Endothelial cell of umbilical vein (primary cell): ENCODE measurements at regions not wholly inside any gene's neighbourhood (a gene's known extent, or its start where the extent isn't known, plus 50 kb on each side); places are given as distances from the start of the nearest gene placed in this dataset.

Experiments used
- CTCF ChIP-seq, 2 donors: IDR thresholded peaks; 1 replicate in 1 of 2; 2 replicates in 1 of 2; pipeline ENCODE4 v1.5.1; 2011; ENCODE audit warnings: low read length in 2 of 2, mild to moderate bottlenecking in 2 of 2, moderate library complexity in 2 of 2, control low read depth in 1 of 2, inconsistent platforms in 1 of 2, low read depth in 1 of 2; ENCODE audit not compliant: insufficient read depth in 1 of 2; ENCODE audit errors: extremely low read depth in 1 of 2
- EZH2 ChIP-seq: IDR thresholded peaks from 2 replicates; pipeline ENCODE4 v1.6.1; 2012; ENCODE audit warnings: borderline replicate concordance, low read depth, mild to moderate bottlenecking, moderate library complexity, low read length, inconsistent platforms; ENCODE audit not compliant: severe bottlenecking
- GATA2 ChIP-seq: IDR thresholded peaks from 2 replicates; pipeline ENCODE4 v1.7.0; 2011; ENCODE audit warnings: low read depth, mild to moderate bottlenecking, moderate library complexity, mixed read lengths, low read length; ENCODE audit not compliant: insufficient read length, insufficient read depth
- JUN ChIP-seq: IDR thresholded peaks from 2 replicates; pipeline ENCODE4 v1.6.1; 2011; ENCODE audit warnings: borderline replicate concordance, low read depth; ENCODE audit not compliant: insufficient read length, insufficient read depth
- MAX ChIP-seq: IDR thresholded peaks from 2 replicates; pipeline ENCODE4 v1.6.1; 2011; ENCODE audit not compliant: insufficient read depth, insufficient read length
- MYC ChIP-seq: IDR thresholded peaks from one replicate; pipeline ENCODE4 v1.6.1; 2011; ENCODE audit warnings: mild to moderate bottlenecking, low read depth, low read length
- POLR2A ChIP-seq: IDR thresholded peaks from 2 replicates; pipeline ENCODE4 v1.6.1; 2012; ENCODE audit warnings: low read depth, mild to moderate bottlenecking, control low read depth, low read length
- POLR2AphosphoS5 ChIP-seq: IDR thresholded peaks from 2 replicates; pipeline ENCODE4 v1.6.1; 2012; ENCODE audit warnings: low read depth, mild to moderate bottlenecking, control low read depth, low read length, moderate library complexity; ENCODE audit not compliant: insufficient read depth

- TF ChIP-seq CTCF (IDR thresholded peaks at IDR 0.05; ENCODE audit: extremely low read depth in 1 of 2, insufficient read depth in 1 of 2, low read depth in 1 of 2, low read length in 2 of 2) (no peak), MAX (no peak), POLR2A (no peak), POLR2AphosphoS5 (no peak), EZH2 (no peak), GATA2 (no peak), JUN (no peak), MYC (no peak)
Measured at GRCh38 chr16:87133966-87134627, 183.1 kb downstream of the C16orf95 start.
